ENCODE measurements at regions not wholly inside any gene's neighbourhood (a gene's known extent, or its start where the extent isn't known, plus 50 kb on each side); places are given as distances from the start of the nearest gene placed in this dataset.

GRCh38 chr5:57734296-57734695 is 251.7 kb upstream of the ACTBL2 start:
- no peak for DNase-seq (ENCODE audit: low spot score)
- intact Hi-C loops (cut with micrococcal nuclease; ENCODE audit: unreplicated experiment) = no loop called here
- peaks cover 7% of the 10 kb centered on the region for H3K27me3 ChIP-seq (replicated peaks; ENCODE audit: insufficient read depth, low read depth, low read length, poor library complexity)
- no peak overlapping the region for H3K27ac ChIP-seq (ENCODE audit: low read depth, low read length, poor library complexity, severe bottlenecking)
- ChIA-PET POLR2A (ENCODE audit: low non-redundant PET) (no interaction called here), CTCF (no interaction called here)
- no peaks in the 10 kb centered on the region for H3K9me3 ChIP-seq (ENCODE audit: low read depth, low read length, poor library complexity, severe bottlenecking)
- H3K4me3 ChIP-seq (ENCODE audit: low read depth, low read length, poor library complexity, severe bottlenecking) = no peak overlapping the region
- no TSS peak for BruUV-seq (replicated peaks)
- no peaks in the 10 kb centered on the region for H3K36me3 ChIP-seq (ENCODE audit: insufficient read depth, low read length, poor library complexity, severe bottlenecking)
- no peak for TF ChIP-seq EZH2 (IDR thresholded peaks at IDR 0.05; ENCODE audit: borderline replicate concordance, low read depth, low read length, poor library complexity, severe bottlenecking)
- TF ChIP-seq CTCF (conservative IDR thresholded peaks at IDR 0.05; ENCODE audit: low read depth, low read length) = no peak
- no peaks in the 10 kb centered on the region for H3K4me1 ChIP-seq (ENCODE audit: insufficient read depth, low read length, poor library complexity, severe bottlenecking)

- DNase-seq (ENCODE audit: low spot score) = no peak
- Histone ChIP-seq H3K36me3 (ENCODE audit: insufficient read depth, low read length, poor library complexity, severe bottlenecking) (no peaks in the 10 kb centered on the region), H3K27me3 (replicated peaks; ENCODE audit: insufficient read depth, low read depth, low read length, poor library complexity) (peaks cover 5% of the 10 kb centered on the region), H3K27ac (ENCODE audit: low read depth, low read length, poor library complexity, severe bottlenecking) (no peak overlapping the region), H3K9me3 (ENCODE audit: low read depth, low read length, poor library complexity, severe bottlenecking) (peaks cover 5% of the 10 kb centered on the region), H3K4me3 (ENCODE audit: low read depth, low read length, poor library complexity, severe bottlenecking) (no peak overlapping the region), H3K4me1 (ENCODE audit: insufficient read depth, low read length, poor library complexity, severe bottlenecking) (no peaks in the 10 kb centered on the region)
- ChIA-PET CTCF (no interaction called here), POLR2A (ENCODE audit: low non-redundant PET) (no interaction called here)
- no TSS peak for BruUV-seq (replicated peaks)
- TF ChIP-seq CTCF (conservative IDR thresholded peaks at IDR 0.05; ENCODE audit: low read depth, low read length) (no peak), EZH2 (IDR thresholded peaks at IDR 0.05; ENCODE audit: borderline replicate concordance, low read depth, low read length, poor library complexity, severe bottlenecking) (no peak)
- intact Hi-C loops (cut with micrococcal nuclease; ENCODE audit: unreplicated experiment) = no loop called here
Measured at GRCh38 chr5:57727591-57727990, 245.0 kb upstream of the ACTBL2 start.

GRCh38 chr5:57725658-57726504 is 243.3 kb upstream of the ACTBL2 start:
- POLR2A ChIA-PET (ENCODE audit: low non-redundant PET) = no interaction called here

More at GRCh38 chr5:57725658-57726504, 243.3 kb upstream of the ACTBL2 start:
- Histone ChIP-seq H3K27me3 (replicated peaks; ENCODE audit: insufficient read depth, low read depth, low read length, poor library complexity) (no peaks in the 10 kb centered on the region), H3K9me3 (ENCODE audit: low read depth, low read length, poor library complexity, severe bottlenecking) (peaks cover 5% of the 10 kb centered on the region), H3K27ac (ENCODE audit: low read depth, low read length, poor library complexity, severe bottlenecking) (no peak overlapping the region), H3K36me3 (ENCODE audit: insufficient read depth, low read length, poor library complexity, severe bottlenecking) (no peaks in the 10 kb centered on the region), H3K4me3 (ENCODE audit: low read depth, low read length, poor library complexity, severe bottlenecking) (no peak overlapping the region), H3K4me1 (ENCODE audit: insufficient read depth, low read length, poor library complexity, severe bottlenecking) (no peaks in the 10 kb centered on the region)
- intact Hi-C loops (cut with micrococcal nuclease; ENCODE audit: unreplicated experiment) = no loop called here
- TF ChIP-seq EZH2 (IDR thresholded peaks at IDR 0.05; ENCODE audit: borderline replicate concordance, low read depth, low read length, poor library complexity, severe bottlenecking) (no peak), CTCF (conservative IDR thresholded peaks at IDR 0.05; ENCODE audit: low read depth, low read length) (no peak)
- CTCF ChIA-PET = no interaction called here
- no TSS peak for BruUV-seq (replicated peaks)
- DNase-seq (ENCODE audit: low spot score) = no peak
